Uterus (tissue), 3 donors: ENCODE measurements at regions not wholly inside any gene's neighbourhood (a gene's known extent, or its start where the extent isn't known, plus 50 kb on each side); places are given as distances from the start of the nearest gene placed in this dataset.
A peak's percentile ranks its signal among the peaks of the same experiment; 100 is the strongest.

Experiments
- DNase-seq, 2 donors: peaks; one replicate each; pipeline ENCODE4 v3.0.0-alpha.2; 2019 to 2020
- H3K27ac ChIP-seq, 2 donors: fragments of 200-600 bp; sonication (generic); 1 replicate in 1 of 2; 2 replicates in 1 of 2; pipeline ENCODE4 v1.5.1; 2016 to 2018
- H3K27me3 ChIP-seq, 2 donors: fragments of 200-600 bp; sonication (generic); one replicate each; pipeline ENCODE4 v1.5.1; 2018 to 2019; ENCODE audit warnings: control low read depth in 1 of 2
- H3K36me3 ChIP-seq, 2 donors: fragments of 200-600 bp; sonication (generic); one replicate each; pipeline ENCODE4 v1.5.1; 2019; ENCODE audit warnings: control low read depth in 1 of 2
- H3K4me1 ChIP-seq, 2 donors: fragments of 200-600 bp; sonication (generic); one replicate each; pipeline ENCODE4 v1.5.1; 2018 to 2019; ENCODE audit warnings: control low read depth in 1 of 2
- H3K4me3 ChIP-seq, 2 donors: fragments of 200-600 bp; sonication (generic); 1 replicate in 1 of 2; 2 replicates in 1 of 2; pipeline ENCODE4 v1.5.1; 2018 to 2019; ENCODE audit warnings: mild to moderate bottlenecking in 1 of 2
- H3K9me3 ChIP-seq, 2 donors: fragments of 200-600 bp; sonication (generic); one replicate each; pipeline ENCODE4 v1.5.1; 2019; ENCODE audit warnings: control low read depth in 1 of 2
- POLR2A ChIP-seq, 2 donors: fragments of 450-650 bp; IDR thresholded peaks; one replicate each; pipeline ENCODE4 v1.6.1; 2016; ENCODE audit warnings: antibody characterized with exemption in 2 of 2, mild to moderate bottlenecking in 1 of 2, moderate library complexity in 1 of 2
- intact Hi-C: fragments of 100-400 bp; cut with DNase I; formaldehyde crosslinking; loops from one replicate; pipeline ENCODE4 v1.15.1; 2023; ENCODE audit warnings: low total_unique reads
- TF ChIP-seq, protein P1 (sequence below), 4 experiments: fragments of 200-600 bp in 2 of 4; fragments of 450-650 bp in 2 of 4; sonication (generic) in 2 of 4; IDR thresholded peaks; one replicate each; pipeline ENCODE4 v1.5.1; 2016 to 2019; ENCODE audit warnings: antibody characterized with exemption in 4 of 4, mild to moderate bottlenecking in 2 of 4, moderate library complexity in 1 of 4
- donor health status: DM: yes; HTN: yes; CAD: no.

DNA sequence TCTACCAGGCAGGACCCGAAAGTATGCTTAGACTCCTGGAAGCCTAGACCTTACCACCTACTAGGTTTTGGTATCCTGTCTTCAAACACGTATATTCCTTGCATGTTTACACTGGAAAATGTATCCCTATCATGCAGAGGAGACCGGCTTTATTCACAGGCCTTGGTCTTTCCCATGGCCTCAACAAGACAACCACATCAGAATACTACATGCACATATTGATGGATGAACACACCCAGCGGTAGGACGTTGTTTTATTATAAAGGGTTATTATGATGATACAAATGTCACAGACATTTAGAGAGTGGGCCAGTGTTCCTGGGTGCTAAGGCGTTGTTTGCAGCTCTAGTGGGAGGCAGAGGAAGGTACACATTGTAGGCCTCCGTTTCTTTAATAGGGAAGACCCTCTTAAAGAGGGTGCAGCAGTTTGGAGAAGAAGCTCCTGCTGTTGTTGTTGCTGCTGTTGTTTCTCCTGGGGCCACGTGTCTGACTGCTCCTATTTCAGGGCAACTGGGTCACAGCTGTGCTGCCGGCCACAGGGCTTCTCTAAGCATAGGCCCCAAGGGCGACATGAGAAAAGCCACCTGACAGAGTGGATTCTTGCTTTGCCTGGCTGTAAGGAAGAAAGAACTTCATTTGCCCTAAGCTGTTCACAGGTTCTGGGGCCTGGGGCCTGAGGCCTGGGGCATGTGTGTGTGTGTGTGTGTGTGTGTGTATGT is 98.3 kb upstream of the SASH1 start:
- H3K4me3 ChIP-seq = no peak overlapping the region
- DNase-seq = peak in 1 of 2 donors; percentile 23
- H3K4me1 ChIP-seq = no peaks in the 10 kb centered on the region
- no peaks in the 10 kb centered on the region for H3K36me3 ChIP-seq
- H3K27me3 ChIP-seq = no peaks in the 10 kb centered on the region
- H3K9me3 ChIP-seq = no peaks in the 10 kb centered on the region
- intact Hi-C loops = no loop called here
- peak overlapping the region; percentile 38 to 47 for H3K27ac ChIP-seq
- TF ChIP-seq POLR2A (IDR thresholded peaks at IDR 0.05) = no peak
- TF ChIP-seq, protein P1, sequence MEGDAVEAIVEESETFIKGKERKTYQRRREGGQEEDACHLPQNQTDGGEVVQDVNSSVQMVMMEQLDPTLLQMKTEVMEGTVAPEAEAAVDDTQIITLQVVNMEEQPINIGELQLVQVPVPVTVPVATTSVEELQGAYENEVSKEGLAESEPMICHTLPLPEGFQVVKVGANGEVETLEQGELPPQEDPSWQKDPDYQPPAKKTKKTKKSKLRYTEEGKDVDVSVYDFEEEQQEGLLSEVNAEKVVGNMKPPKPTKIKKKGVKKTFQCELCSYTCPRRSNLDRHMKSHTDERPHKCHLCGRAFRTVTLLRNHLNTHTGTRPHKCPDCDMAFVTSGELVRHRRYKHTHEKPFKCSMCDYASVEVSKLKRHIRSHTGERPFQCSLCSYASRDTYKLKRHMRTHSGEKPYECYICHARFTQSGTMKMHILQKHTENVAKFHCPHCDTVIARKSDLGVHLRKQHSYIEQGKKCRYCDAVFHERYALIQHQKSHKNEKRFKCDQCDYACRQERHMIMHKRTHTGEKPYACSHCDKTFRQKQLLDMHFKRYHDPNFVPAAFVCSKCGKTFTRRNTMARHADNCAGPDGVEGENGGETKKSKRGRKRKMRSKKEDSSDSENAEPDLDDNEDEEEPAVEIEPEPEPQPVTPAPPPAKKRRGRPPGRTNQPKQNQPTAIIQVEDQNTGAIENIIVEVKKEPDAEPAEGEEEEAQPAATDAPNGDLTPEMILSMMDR (IDR thresholded peaks at IDR 0.05) = no peak

DNA sequence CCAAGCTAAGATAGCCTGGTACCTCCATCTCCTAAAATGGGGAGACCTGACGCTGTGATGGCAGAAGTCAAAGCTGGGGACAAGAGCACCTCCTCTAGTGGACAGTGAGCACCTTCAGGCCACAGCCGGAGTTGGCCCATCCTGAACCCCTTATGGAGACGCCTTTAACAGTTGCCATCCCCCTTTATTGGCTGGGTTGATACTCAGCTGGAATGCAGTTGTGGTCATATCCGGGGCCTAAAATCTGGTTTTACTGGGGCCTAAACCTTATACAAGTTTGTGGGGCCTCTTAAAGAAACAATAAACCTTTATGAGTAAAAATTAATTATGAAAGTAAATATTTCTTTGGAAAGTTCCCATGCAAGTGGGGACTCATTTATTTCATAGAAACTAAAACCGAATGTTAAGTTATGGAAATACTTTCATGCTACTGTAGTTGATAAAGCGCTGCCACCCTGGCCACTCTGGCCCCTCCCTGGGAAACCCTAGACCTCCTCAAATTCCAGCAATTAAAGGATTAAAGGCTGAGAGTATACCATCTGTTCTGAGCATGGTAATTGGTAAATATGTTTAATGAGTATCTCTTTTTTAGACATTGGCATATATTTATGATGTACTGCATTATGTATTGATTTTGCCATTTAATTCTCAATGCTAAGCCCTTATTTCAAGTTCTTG is 95.1 kb upstream of the SASH1 start:
- H3K9me3 ChIP-seq = no peaks in the 10 kb centered on the region
- H3K36me3 ChIP-seq = no peaks in the 10 kb centered on the region
- H3K27me3 ChIP-seq = no peaks in the 10 kb centered on the region
- TF ChIP-seq POLR2A (IDR thresholded peaks at IDR 0.05) = no peak
- TF ChIP-seq, protein P1 (IDR thresholded peaks at IDR 0.05) = no peak
- no peaks in the 10 kb centered on the region for H3K4me1 ChIP-seq
- H3K27ac ChIP-seq = no peak overlapping the region
- intact Hi-C loops = no loop called here
- no peak for DNase-seq
- no peak overlapping the region for H3K4me3 ChIP-seq

DNA sequence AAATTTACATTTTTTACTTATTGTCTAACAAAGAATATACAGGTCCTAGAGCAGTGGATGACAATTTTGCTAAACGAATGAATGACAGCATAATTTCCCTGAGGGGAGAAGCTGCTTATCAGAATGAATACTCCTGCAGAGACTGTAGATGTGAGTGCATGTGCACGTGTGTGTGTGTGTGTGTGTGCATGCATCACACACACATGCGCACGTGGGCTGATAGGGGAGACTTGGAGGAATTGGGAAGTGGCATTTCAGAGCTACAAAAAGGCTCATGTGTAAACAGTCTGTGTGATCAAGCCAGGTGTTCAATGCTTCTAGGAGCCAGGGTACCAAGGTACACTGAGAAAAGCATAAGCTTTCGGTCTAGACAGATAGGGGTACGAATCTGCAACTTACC is 93.5 kb upstream of the SASH1 start:
- intact Hi-C loops = no loop called here
- Histone ChIP-seq H3K9me3 (no peaks in the 10 kb centered on the region), H3K27ac (no peak overlapping the region), H3K27me3 (no peaks in the 10 kb centered on the region), H3K4me1 (no peaks in the 10 kb centered on the region), H3K36me3 (no peaks in the 10 kb centered on the region), H3K4me3 (no peak overlapping the region)
- TF ChIP-seq, protein P1 (IDR thresholded peaks at IDR 0.05) = no peak
- no peak for TF ChIP-seq POLR2A (IDR thresholded peaks at IDR 0.05)
- DNase-seq = no peak

DNA sequence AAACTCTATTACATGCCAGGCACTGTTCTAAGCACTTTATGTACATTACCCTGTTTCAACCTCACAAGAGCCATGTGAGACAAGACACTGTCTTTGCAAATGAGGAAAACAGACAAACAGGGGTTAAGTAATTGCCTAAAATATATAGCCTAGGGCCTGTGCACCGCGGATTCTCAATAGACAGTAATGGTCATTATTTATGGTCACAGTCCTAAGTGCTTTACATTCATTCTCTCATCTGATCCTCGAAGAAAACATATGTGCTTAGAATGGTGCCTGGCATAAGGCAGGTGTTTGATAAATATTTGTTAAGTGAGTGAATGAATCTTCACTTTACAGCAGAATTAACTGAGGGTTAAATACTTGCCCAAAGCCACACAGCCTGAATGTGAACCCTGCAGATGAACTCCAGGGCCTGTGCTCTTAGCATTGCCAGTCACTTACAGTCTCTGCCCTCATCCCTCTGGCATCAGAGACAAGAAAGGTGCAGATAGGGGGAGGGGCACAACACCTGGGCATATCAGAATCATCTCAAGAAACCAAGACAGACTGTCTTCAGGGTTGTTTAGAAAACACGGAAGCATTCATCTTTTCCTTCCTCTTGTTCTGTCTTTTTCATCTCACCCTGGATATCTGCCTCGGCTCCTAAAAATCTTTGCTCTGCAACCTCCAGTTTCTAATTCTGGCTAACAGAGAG is 92.8 kb upstream of the SASH1 start:
- H3K9me3 ChIP-seq = no peaks in the 10 kb centered on the region
- no peaks in the 10 kb centered on the region for H3K27me3 ChIP-seq
- TF ChIP-seq, protein P1 (IDR thresholded peaks at IDR 0.05) = no peak
- TF ChIP-seq POLR2A (IDR thresholded peaks at IDR 0.05) = no peak
- no peak overlapping the region for H3K27ac ChIP-seq
- no peaks in the 10 kb centered on the region for H3K36me3 ChIP-seq
- H3K4me1 ChIP-seq = no peaks in the 10 kb centered on the region
- H3K4me3 ChIP-seq = no peak overlapping the region
- intact Hi-C loops = no loop called here
- DNase-seq = no peak
